ENCODE measurements at regions not wholly inside any gene's neighbourhood (a gene's known extent, or its start where the extent isn't known, plus 50 kb on each side); places are given as distances from the start of the nearest gene placed in this dataset.

GRCh38 chr7:51368334-51368733, 51.7 kb upstream of the COBL start:
- no peak for TF ChIP-seq CTCF (IDR thresholded peaks at IDR 0.05)
- no peak for TF ChIP-seq EP300 (IDR thresholded peaks at IDR 0.05)
- no peak for TF ChIP-seq POLR2AphosphoS5 (IDR thresholded peaks at IDR 0.05)
